ENCODE measurements at regions not wholly inside any gene's neighbourhood (a gene's known extent, or its start where the extent isn't known, plus 50 kb on each side); places are given as distances from the start of the nearest gene placed in this dataset.

DNA sequence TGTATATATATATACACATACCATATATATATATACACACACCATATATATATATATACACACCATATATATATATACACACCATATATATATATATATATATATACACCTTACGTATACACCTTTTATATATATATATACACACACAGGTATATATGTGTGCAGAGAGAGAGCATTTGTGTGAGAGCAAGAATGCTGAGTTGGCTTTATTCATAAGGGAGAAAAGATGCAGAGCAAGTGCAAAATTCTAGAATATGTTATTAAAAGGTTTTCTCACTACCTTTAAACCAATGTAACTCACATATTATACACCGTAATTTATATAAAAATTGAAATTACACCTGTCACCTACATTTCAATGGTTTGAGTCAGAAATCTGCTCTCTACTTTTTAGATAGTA is 107.2 kb upstream of the ALCAM start:
- intact Hi-C loops (cut with micrococcal nuclease): no loop called here
- BruUV-seq (replicated peaks): no TSS peak
- Mint-ChIP-seq H3K9me3 (ENCODE audit: unreplicated experiment) (peaks cover 7% of the 10 kb centered on the region), H3K27ac (ENCODE audit: low read depth, unreplicated experiment) (no peak overlapping the region), H3K4me1 (ENCODE audit: insufficient read depth, unreplicated experiment) (peaks cover 5% of the 10 kb centered on the region), H3K27me3 (ENCODE audit: insufficient read depth, unreplicated experiment) (no peaks in the 10 kb centered on the region), H3K4me3 (ENCODE audit: unreplicated experiment) (no peak overlapping the region), H3K36me3 (ENCODE audit: insufficient read depth, unreplicated experiment) (peaks cover 7% of the 10 kb centered on the region)
- TF ChIP-seq, protein P1, sequence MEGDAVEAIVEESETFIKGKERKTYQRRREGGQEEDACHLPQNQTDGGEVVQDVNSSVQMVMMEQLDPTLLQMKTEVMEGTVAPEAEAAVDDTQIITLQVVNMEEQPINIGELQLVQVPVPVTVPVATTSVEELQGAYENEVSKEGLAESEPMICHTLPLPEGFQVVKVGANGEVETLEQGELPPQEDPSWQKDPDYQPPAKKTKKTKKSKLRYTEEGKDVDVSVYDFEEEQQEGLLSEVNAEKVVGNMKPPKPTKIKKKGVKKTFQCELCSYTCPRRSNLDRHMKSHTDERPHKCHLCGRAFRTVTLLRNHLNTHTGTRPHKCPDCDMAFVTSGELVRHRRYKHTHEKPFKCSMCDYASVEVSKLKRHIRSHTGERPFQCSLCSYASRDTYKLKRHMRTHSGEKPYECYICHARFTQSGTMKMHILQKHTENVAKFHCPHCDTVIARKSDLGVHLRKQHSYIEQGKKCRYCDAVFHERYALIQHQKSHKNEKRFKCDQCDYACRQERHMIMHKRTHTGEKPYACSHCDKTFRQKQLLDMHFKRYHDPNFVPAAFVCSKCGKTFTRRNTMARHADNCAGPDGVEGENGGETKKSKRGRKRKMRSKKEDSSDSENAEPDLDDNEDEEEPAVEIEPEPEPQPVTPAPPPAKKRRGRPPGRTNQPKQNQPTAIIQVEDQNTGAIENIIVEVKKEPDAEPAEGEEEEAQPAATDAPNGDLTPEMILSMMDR (IDR thresholded peaks at IDR 0.05; ENCODE audit: unreplicated experiment): no peak
- CTCF ChIA-PET: no interaction called here
- no peak for DNase-seq (ENCODE audit: unreplicated experiment)
- POLR2A ChIA-PET: no interaction called here

DNA sequence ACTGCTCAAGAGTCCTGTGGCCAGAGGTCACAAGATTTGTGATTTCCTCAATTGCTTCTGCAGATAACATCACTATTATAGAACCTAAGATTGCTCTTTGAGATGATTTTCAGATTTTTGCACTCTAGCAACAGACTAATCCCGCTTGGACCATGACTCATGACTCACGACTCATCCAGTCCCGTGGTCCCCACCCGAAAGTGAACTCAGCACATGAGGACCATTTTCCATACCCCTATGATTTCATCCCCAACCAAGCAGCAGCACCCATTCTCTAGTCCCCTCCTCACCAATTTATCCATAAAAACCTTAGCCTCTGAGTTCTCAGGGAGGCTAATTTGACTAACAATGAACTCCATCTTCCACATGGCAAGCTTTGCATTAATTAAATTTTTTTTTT is 106.3 kb upstream of the ALCAM start:
- TF ChIP-seq, protein P1 (IDR thresholded peaks at IDR 0.05; ENCODE audit: unreplicated experiment): no peak
- POLR2A ChIA-PET: no interaction called here

DNA sequence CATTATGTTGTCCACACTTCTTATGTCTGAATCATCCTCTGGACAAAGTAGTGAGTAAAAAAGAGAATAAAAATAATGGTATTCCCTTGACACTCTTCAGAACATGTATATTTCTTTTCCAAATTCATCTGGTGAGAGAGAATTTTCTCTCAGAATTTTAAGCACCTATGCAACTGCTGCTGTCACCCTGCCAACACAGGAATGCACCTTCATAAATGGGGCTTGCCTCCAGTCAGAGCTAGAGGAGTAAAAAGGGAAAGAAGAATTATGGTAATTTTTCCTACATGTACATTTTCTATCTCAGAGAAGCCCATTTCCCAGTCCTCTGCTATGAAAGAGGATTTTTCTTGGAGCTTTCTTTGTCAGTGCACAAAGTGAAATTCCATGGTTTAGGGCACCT is 92.2 kb upstream of the ALCAM start:
- H3K9me3 Mint-ChIP-seq (ENCODE audit: unreplicated experiment): no peaks in the 10 kb centered on the region
- TF ChIP-seq, protein P1 (IDR thresholded peaks at IDR 0.05; ENCODE audit: unreplicated experiment): no peak
- POLR2A ChIA-PET: interaction anchor here (0.9 kb wide), 1 partner anchor 133 kb away, joined by 3 read pairs; no protein-coding TSS in a partner anchor
- H3K27me3 Mint-ChIP-seq (ENCODE audit: insufficient read depth, unreplicated experiment): no peaks in the 10 kb centered on the region
- no peaks in the 10 kb centered on the region for H3K36me3 Mint-ChIP-seq (ENCODE audit: insufficient read depth, unreplicated experiment)
- BruUV-seq (replicated peaks): no TSS peak
- intact Hi-C loops (cut with micrococcal nuclease): loop anchor here (2.0 kb wide), 1 partner anchor 92 kb away; the partner anchor contains the start of gene ALCAM
- H3K27ac Mint-ChIP-seq (ENCODE audit: low read depth, unreplicated experiment): peak overlapping the region; percentile 85
- H3K4me1 Mint-ChIP-seq (ENCODE audit: insufficient read depth, unreplicated experiment): peaks cover 22% of the 10 kb centered on the region
- no peak for DNase-seq (ENCODE audit: unreplicated experiment)
- no peak overlapping the region for H3K4me3 Mint-ChIP-seq (ENCODE audit: unreplicated experiment)
- CTCF ChIA-PET: interaction anchor here (1.4 kb wide), 1 partner anchor 92 kb away, joined by 6 read pairs; the partner anchor contains the start of gene ALCAM

More for the DNA sequence above, 106.3 kb upstream of the ALCAM start:
- Mint-ChIP-seq H3K27me3 (ENCODE audit: insufficient read depth, unreplicated experiment) (no peaks in the 10 kb centered on the region), H3K27ac (ENCODE audit: low read depth, unreplicated experiment) (no peak overlapping the region), H3K9me3 (ENCODE audit: unreplicated experiment) (peaks cover 7% of the 10 kb centered on the region), H3K4me3 (ENCODE audit: unreplicated experiment) (no peak overlapping the region), H3K36me3 (ENCODE audit: insufficient read depth, unreplicated experiment) (no peaks in the 10 kb centered on the region), H3K4me1 (ENCODE audit: insufficient read depth, unreplicated experiment) (no peaks in the 10 kb centered on the region)
- DNase-seq (ENCODE audit: unreplicated experiment): no peak
- intact Hi-C loops (cut with micrococcal nuclease): no loop called here
- BruUV-seq (replicated peaks): no TSS peak
- CTCF ChIA-PET: no interaction called here

DNA sequence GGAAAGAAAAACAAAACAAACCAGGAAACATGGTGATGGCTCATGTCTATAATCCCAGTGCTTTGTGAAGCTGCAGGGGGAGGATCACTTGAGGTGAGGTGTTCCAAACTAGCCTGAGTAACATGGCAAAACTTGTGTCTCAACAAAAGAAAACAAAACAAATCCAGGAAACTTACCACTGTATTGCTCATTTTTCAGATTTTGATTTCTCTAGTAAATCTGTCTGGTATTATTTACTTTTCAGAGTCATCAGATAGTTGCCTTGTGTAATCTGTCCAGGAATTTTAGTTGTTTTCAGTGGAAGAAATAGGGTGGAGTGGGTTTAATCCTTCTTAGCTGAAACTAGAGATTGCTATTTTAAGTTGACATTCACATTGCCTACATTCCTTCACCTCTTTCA is 91.8 kb upstream of the ALCAM start:
- TF ChIP-seq, protein P1 (IDR thresholded peaks at IDR 0.05; ENCODE audit: unreplicated experiment): no peak
- intact Hi-C loops (cut with micrococcal nuclease): loop anchor here (2.0 kb wide), 1 partner anchor 92 kb away; the partner anchor contains the start of gene ALCAM
- Mint-ChIP-seq H3K4me3 (ENCODE audit: unreplicated experiment) (no peak overlapping the region), H3K27ac (ENCODE audit: low read depth, unreplicated experiment) (peak overlapping the region; percentile 85), H3K27me3 (ENCODE audit: insufficient read depth, unreplicated experiment) (no peaks in the 10 kb centered on the region), H3K36me3 (ENCODE audit: insufficient read depth, unreplicated experiment) (no peaks in the 10 kb centered on the region), H3K9me3 (ENCODE audit: unreplicated experiment) (no peaks in the 10 kb centered on the region), H3K4me1 (ENCODE audit: insufficient read depth, unreplicated experiment) (peaks cover 22% of the 10 kb centered on the region)
- CTCF ChIA-PET: interaction anchor here (1.4 kb wide), 1 partner anchor 91 kb away, joined by 6 read pairs; the partner anchor contains the start of gene ALCAM
- BruUV-seq (replicated peaks): no TSS peak
- POLR2A ChIA-PET: interaction anchor here (0.6 to 0.9 kb wide), 3 partner anchors 14 to 134 kb away, joined by 3 to 4 read pairs (median 3); no protein-coding TSS in a partner anchor
- peak; percentile 84 for DNase-seq (ENCODE audit: unreplicated experiment)
